HG03469 (cell line): ENCODE measurements at regions not wholly inside any gene's neighbourhood (a gene's known extent, or its start where the extent isn't known, plus 50 kb on each side); places are given as distances from the start of the nearest gene placed in this dataset.
"Not testable (repeated sequence)": the region's sequence is repeated elsewhere in the genome, so short reads cannot be mapped to it uniquely, and the experiment has no call there.

ENCODE experiments used
- ATAC-seq: cut with Tn5 transposase; IDR thresholded peaks from one replicate; pipeline ENCODE4 v1.9.1; 2021; ENCODE audit warnings: mild to moderate bottlenecking, moderate library complexity, moderate number of reproducible peaks; ENCODE audit not compliant: unreplicated experiment

GRCh38 chr3:182637350-182638110 lies 155.8 kb upstream of the ATP11B start:
- no peak for ATAC-seq

- no peak for ATAC-seq
Observed at GRCh38 chr3:182644013-182644412, 149.3 kb upstream of the ATP11B start.

DNA sequence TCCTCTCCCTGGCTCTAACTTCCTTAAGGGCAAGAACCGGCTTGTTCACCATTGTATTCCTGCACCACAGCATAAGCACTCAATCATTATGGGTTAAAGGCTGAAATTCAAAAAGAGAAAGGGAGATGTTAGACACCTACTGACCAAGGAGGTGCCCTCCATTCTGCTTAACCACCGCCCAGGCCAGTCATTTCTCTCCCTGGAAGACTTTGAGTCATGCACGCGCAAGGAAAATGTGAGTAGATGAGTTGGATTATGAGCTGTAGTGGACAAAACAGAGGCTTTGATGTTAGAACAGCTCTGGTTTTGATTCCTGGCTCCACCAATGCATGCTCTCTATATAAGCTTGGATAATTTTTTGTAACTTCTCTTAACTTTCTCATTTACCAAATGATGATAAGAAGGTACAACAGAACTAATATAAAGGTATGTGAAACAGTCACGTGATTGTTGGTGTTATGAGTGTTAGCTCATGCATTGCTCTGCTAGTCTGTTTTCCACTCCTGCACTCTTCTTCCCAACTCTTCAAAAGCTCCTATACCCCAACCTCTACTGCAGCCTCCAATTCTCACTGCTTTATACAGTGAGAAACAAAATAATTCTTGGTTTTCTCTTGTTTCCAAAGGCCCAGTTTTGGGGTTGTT lies 148.4 kb upstream of the ATP11B start:
- ATAC-seq: no peak

DNA sequence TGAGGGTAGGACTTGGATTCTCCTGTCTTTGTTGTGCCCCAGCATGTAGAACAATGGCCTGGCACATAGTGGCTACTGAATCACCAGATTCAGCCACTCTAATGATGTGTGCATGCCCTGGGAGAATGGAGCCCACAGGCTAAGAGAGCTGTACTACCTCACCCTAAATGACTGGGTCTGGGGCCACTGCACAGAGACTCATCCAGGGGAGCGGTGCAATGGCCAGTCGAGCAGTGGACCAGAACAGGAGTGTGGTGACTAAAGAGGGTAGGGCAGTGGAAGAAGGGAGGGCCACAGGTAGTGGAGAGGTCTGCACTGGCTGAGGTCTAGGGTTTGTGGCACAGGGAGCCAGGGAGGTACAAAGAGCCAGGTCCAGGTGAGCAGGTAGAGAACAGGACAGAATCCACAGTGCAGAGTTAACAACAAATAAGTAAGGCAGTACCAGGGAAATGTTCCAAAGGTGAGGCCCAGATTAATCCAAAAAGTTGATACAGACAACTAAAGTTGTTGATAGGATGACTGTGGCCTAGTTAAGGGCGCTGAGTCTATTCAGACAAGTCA lies 142.7 kb upstream of the ATP11B start:
- ATAC-seq: no peak

GRCh38 chr3:182651461-182651860 lies 141.8 kb upstream of the ATP11B start:
- ATAC-seq: no peak

GRCh38 chr3:182653065-182653464 lies 140.2 kb upstream of the ATP11B start:
- not testable (repeated sequence) for ATAC-seq

GRCh38 chr3:182668541-182668940 lies 124.8 kb upstream of the ATP11B start:
- ATAC-seq: no peak

DNA sequence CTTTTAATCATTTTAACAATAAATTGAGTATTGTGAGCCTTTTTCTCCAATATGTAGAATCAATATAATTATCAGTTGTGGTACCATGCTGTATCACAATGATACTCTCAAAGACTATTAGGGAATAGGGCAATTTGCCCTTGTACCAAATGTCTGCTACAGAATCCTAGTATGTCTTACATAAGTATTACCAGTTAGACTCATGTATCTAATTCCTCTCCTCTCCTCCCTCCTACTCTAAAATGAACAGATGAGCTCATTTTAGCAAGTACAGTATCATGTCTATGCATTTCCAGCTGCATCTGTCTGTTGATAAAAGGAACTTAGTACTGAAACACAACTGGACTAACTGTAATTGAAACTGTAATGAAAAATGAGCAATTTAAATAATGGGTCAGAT lies 124.3 kb upstream of the ATP11B start:
- ATAC-seq: no peak

GRCh38 chr3:182671541-182671940 lies 121.8 kb upstream of the ATP11B start:
- ATAC-seq: no peak

DNA sequence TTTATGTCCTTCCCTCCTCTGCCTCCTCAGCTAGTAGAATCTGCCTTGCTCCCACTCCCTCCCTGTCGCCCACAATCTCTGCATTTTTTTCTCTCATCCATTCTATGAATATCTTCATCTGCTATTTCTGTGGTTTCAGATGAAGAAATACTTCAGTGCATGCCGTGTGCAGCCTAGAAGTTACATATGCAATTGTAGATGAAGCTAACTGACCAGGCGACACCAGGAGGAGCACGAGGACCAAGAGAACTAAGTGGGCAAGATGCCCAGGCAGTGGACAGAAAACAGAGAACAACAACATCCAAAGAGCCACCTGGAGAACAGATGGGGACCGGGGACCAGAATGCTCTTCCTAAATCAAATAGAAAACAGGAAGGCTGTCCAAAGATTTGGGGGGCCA lies 121.4 kb upstream of the ATP11B start:
- no peak for ATAC-seq

DNA sequence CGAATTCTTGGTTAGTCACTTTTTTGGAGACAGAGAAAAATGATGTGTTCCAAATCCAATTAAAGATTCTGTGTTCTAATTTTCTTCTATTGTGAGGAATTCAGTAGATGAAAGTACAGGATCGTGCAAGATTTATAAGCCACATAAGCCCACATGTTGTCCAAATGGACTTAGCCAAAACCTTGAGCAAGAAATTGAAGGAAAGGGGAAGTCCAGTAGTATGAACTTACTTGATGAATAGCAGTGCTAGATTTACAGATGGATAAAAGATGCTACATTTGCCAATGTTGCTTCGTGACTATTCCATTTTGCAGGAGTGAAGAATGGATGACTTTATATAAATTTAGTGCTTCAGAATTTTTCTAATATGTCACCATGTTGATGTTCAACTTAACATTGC lies 120.0 kb upstream of the ATP11B start:
- ATAC-seq: no peak

DNA sequence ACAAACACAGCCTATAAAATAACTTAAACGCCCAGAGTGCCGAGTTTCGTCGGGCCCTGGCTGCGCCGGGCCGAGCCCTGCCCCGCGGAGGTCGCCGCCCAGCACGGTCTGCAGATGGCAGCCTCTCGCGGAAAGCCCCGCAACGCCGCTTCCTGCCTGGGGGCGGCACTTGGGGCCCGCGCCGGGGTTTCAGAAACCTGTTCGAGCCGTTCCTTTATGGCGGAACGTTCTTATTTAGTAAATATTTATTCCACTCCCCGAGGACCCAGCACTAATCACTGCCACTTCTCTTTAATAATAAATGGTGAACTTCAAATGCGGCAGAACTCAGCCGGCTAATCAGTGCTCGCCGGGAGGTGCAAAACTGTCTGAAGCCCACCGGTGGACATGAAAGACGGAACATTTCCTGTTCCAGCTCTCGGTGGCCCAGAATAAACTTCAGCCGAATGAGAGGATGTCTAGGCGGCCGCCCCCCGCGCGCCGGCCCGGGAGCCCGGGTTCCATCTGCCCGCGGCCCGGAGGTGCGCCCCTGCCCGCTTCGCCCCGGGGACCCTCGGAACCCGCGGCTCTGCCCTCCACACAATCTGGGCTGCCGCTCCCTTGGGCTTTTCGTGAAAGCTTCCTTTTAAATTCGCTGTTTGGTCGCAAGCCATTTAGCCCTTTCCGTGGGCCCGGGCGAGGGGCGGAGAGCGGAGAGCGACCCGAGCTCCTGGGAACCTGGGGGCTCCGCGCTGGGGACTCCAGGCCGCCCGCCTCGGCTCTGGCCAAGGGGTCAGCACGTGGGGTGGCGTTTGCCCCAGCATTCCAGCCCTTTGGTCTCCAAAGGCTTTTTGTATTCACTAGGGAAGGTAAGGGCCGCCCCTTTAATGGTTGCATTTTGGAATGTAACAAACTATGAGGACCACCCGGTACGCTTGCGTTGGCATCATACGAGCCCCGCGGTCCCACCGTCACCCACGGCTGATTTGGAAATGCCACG lies 110.8 kb upstream of the ATP11B start:
- peak; percentile 65 for ATAC-seq

DNA sequence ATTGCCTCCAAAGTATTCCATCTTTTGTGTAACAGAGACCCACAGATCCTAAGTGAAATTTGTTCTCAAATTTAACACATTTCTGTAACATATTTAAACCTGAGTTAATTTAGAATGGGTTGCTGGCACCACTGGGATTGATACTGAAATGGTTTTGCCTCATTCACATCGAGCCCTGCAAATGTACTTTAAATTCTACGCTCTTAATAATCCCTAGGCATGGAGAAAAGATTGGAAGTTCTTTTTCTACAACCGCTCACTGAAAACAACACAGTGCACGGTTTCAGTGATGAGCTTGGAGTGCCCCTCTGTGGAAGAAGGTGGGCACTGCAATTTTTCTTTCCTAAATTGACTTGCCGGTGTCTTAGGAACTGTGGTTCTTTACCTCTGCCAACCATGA lies 109.9 kb upstream of the ATP11B start:
- ATAC-seq: peak; percentile 59

DNA sequence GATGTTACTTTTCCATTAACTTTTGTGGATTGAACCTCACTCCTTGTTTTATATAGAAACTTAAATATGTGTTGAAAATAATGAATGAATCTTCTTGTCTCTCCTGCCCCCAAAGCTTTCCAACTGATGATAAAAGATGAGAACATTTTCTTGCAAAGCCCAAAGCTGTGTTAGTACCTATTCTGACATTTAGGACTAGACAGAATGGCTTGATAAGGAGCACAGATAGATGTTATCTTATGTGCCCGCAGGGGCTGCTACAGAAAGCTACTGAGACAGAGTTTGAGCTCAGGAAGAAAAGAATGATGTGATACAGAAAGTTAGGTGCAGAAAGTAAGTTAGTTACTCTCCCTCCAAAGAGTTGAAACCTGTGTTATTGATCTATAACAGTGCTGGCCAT lies 109.4 kb upstream of the ATP11B start:
- no peak for ATAC-seq

- ATAC-seq: no peak
Observed at GRCh38 chr3:182686033-182686886, 107.0 kb upstream of the ATP11B start.

GRCh38 chr3:182690172-182690571 lies 103.1 kb upstream of the ATP11B start:
- no peak for ATAC-seq

DNA sequence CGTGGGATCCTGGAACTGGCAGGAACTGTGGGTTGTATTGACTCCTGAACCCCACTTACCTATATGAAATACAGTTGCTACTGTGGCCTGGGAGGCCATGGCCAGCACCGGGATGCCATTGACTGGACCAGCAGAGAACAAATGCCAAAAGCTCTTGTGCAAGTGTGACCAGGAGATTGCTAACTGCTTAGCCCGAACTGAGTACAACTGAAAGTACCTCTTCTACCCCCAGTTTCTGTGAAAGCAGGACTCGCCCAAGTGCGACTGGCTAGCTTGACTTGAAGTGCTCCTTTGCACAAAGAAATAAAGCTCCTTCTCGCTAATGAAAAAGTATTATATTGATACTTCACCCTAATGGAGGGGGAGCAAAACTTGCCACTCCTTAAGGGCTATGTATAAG lies 101.3 kb upstream of the ATP11B start:
- peak; percentile 80 for ATAC-seq

DNA sequence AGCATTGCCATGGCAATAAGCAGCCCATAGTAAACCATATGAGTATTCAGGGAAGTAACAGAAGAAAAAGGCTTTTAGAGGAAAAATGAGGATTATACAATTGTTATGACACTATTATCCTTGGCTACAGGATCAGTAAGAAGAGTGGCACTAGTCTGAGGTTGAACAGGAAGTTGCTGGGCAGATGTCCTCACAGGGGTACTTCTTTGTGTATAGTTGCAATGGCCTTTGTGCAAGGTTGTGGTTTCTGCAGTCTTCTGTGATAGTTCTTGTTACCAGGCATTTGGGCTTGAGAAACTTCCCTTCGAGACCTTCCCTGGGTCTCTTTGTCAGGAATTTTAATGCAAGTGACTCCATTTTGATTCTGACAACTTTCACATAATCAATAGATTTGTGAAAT lies 100.6 kb upstream of the ATP11B start:
- ATAC-seq: no peak

DNA sequence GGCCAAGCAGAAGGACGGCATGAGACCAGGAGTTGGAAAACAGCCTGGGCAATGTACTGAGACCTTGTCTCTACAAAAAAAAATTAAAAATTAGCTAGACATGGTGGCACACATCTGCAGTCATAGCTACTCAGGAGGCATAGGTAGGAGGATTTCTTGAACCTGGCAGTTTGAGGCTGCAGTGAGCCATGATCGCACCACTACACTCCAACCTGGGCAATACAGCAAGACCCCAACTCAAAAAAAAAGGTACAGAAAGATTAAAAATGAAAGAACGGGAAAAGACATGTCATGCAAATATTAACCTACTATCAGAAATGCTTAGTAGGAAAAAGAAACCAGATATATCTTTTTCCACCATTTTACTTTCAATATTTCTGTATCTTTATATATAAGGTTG lies 99.6 kb upstream of the ATP11B start:
- ATAC-seq: no peak

DNA sequence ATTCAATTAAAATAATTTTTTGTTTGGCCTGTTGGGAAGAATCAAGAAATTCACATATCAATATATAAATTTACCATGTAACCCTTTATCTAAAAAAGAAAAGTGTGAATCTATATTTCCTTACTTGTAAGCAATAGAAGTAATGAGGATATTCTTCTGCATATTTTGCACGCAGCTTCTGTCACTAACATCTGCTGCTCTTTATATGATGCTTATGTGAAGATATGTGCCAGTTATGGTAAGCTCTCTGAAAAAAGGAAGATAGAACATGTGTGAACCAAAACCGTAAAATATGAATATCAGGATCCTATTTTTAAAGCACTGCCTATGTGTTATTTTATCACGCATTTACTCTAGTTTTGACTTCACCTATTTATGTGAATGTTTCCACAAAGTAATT lies 96.4 kb upstream of the ATP11B start:
- ATAC-seq: no peak
